Glomerular endothelial cell (primary cell): ENCODE measurements at regions not wholly inside any gene's neighbourhood (a gene's known extent, or its start where the extent isn't known, plus 50 kb on each side); places are given as distances from the start of the nearest gene placed in this dataset.
"Not testable (repeated sequence)": the region's sequence is repeated elsewhere in the genome, so short reads cannot be mapped to it uniquely, and the experiment has no call there.

Experiments used
- DNase-seq: peaks from one replicate; pipeline ENCODE4 v3.0.0-alpha.2; 2011; ENCODE audit warnings: low read depth, low spot score; ENCODE audit errors: extremely low read depth

DNA sequence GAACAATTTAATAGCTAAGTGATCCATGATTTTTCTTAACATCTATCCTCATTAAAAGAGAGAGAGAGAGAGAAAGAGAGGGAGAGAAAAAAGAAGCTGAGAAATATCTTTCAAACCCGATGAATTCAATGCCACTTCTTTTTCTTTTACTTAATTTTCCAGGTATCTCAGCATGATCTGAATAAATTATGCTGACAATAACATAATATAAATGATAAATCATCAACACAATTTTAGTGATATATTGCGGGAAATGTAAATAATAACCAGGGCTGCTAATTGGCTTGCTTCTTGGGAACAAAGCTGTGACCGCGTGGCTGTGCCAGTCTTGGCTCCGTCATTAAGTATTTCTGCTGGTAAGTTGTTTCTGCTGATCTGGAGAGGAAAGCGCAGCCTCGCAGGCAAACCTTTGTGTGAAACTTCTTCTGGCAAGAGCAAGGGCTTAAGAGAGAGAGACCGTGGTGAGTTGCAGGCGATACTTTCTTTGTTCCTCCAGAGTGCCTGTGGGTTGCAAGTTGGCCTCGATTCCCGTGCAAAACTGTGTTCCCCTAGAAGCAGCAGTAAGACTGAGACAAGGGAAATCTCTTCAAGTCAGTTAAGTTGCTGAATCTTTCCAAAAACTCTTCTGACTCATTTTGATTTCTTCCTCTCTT lies 489.1 kb upstream of the TSHZ3 start:
- no peak for DNase-seq

DNA sequence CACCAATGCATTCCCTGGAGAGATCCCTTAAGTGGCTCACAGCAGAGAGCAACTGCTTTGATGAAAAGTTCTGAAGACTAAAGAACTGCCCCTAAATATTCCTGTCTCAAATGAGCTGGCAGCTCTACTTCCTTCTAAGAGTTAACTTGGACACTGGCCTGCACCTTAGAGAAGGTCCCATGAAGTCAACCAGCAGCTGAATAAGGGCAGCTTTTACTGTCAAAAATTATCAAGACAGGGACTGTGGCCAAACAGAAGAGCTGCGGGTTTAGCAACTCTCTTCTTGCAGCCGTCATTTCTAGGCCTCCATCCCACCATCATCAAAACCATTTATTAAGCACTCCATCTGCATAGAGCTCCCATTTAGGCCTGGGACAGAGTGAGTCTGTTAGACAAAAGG lies 491.1 kb upstream of the TSHZ3 start:
- no peak for DNase-seq

DNA sequence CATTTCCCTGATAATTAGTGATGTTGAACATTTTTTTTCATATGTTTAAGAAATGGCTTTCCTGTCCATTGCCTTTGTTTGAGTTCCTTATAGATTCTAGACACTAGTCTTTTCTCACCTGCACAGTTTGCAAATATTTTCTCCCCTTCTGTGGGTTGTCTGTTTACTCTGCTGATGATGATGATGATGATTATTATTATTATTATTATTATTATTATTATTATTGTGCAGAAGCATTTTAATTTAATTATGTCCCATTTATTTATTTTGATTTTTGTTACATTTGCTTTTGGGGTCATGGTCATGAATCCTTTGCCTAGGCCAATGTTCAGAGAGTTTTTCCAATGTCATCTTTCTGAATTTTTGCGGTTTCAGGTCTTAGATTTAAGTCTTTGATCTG lies 492.5 kb upstream of the TSHZ3 start:
- DNase-seq = no peak

DNA sequence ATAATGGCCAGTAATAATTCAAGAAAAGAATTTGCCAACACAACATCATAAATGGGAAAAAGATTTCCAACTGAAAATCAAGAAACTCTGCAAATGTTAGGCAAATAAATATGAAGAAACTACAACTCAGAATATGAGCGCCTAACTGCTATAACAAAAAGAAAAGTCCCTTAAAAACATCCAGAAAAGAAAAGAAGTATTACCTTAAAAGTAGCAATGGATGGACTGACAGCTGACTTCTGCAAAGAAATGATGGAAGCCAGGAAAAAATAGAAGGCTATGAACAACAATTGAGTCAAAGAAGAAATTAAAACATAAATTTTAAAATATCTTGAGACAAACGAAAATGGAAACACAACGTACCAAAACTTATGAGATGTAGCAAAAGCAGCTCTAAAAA lies 482.3 kb upstream of the ZNF507 start:
- no peak for DNase-seq

DNA sequence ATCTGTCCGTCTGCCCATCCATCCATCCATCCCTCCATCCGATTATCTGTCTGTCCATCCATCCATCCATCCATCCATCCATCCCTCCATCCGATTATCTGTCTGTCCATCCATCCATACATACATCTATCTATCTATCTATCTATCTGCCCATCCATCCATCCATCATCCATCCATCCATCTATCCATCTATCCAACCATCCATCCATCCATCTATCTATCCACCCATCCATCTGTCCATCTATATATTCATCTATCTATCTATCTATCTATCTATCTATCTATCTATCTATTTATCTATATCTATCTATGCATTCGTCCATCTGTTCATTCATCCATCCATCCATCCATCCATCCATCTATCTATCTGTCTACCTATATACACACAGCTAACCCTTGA lies 471.1 kb upstream of the ZNF507 start:
- no peak for DNase-seq

DNA sequence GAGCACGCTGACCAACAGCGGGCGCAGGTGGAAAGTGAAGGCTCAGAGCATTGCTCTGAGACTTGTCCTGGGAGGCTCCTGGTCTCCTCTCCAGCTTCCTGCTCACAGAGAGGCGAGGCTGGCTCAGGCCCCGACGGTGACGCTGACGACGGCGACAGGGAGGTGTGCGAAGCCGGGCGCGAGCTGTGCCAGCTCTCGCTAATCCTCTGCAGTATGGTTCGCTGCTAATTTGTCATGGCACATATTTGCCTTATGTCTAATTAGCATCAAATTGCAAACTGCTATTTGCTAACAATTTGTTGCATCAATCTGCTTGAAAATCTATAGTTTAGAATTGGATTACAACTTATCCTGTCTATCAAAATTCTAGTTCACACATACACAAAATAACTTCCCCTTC lies 469.8 kb upstream of the ZNF507 start:
- DNase-seq = no peak

DNA sequence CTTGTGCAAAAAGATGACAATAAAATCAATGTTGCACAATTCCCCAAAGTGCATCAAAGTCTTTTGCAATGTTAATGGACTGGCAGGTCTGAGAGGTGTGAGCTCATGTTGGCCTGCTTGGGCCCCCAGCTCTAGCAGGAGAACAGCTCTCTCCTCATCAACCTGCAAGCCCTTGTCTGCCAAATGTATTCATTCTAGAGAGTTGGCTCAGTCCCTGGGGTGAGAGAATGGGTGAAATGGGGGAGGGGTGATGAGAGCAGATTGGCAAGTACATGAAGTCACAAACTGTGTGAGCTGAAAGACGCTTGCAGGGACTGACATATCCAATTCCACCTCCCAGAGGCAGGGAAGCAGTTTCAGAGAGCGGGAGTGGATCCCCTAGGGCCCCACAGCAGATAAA lies 465.1 kb upstream of the ZNF507 start:
- DNase-seq = no peak

DNA sequence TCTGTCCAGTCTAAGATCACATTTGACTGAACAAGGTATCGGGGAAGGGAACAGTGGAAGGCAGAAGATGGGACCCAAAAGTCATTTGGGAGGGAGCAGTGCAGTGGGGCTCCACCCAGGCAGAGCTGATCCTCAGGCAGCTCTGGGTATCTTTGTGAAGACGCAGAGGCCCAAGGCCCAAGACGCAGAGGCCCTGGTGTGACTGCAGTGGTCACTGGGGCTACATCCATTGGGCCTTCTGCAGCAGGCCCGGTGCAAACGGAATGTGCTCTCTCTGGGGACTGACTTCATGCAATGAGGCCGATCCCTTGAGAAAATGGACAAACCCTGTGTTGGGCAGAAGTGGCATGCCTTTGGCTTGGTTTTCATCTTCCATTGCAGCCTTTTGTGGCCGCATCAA lies 463.4 kb upstream of the ZNF507 start:
- no peak for DNase-seq

DNA sequence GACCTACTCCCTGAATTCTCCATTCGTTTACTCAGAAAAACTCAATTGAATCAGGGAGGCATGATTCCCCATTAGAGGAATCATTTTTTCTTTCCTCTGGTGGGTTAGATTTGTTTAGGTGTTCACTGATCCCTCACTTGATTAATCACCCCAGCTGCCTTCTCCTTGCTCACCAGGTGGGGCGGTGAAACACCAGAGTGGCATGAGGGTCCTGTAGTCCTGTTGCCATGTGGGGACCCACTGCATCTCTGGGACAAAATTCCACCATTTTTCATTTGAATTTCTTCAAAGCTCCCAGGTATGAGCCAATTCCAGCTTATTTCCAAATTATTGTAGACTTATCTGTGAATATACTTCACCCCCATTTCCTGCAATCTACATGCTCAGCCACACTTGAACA lies 462.7 kb upstream of the ZNF507 start:
- DNase-seq = no peak

DNA sequence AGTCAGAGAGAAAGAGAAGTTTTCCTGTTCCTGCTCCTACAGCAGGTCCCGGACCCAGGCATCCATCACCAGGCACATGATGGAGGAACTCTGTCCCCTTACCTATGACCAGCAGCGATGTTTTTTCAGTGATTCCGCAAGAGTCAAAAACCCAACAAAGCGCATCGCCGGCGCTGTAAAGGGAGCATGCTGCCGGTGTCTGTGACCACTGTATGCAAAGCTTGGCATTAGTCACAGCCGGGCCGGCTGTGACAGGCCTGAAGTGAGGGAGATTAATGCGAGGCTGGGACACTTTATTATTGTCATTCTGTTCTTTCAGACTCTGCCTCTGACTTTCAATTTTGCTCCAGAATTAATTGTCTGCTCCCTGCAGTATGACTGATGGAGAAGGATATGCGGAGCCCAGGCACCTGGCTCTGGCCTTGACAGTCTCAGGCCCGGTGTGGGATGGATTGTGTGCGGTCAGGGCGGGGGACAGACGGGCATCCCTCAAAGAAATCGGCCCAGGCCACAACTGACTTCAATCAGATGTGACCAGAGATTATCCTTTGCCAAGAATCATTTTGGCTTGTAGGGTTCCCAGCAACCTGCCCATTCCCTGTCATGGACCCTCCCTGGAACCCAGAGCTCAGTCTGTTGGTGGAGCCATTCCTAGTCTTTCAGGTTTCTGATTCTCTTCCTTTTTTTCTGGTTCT lies 462.0 kb upstream of the ZNF507 start:
- DNase-seq = no peak

DNA sequence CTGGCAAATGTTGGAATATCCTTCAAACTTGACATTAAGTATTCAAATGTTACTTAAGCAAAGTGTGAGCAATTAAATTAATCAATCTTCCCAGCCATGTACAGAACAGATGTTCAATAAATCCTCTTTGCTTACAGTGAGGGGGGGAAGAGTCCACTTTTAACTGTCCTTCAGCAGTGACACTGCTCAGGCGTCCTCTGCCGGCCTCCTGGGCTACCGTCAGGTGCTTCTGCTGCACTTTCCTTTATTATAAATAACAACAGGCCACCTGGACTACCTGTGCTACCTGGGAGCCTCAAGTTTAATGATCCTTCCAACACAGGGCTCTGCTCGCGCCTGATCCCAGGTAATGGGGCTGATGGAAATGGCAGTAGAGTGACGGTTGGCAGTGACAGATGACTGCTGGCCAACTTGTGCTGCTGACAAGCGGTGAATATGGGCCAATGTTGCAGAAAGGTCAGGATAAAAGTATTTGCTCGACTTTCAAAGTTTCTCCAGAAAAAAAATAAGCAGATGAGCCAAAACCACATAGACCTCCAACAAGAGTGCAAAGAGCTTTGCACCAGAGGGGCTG lies 460.0 kb upstream of the ZNF507 start:
- no peak for DNase-seq

DNA sequence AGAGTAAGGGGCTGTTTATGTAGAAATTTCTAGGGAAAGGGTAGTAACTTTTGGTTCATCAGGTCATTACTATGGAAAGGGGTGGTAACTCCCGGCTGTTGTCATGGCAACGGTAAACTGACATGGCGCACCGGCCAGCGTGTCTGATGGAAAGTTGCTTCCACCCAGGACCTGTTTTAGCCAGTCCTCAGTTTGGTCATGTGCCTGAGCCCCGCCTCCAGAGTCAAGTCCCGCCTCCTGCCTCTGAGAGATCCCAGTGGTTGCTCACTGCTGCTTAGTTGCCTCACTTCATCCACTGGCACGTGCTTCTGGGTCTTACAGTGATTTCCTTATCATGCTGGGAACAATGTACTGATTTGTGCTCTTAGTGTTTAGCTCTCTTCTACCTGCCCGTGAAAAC lies 455.2 kb upstream of the ZNF507 start:
- no peak for DNase-seq

DNA sequence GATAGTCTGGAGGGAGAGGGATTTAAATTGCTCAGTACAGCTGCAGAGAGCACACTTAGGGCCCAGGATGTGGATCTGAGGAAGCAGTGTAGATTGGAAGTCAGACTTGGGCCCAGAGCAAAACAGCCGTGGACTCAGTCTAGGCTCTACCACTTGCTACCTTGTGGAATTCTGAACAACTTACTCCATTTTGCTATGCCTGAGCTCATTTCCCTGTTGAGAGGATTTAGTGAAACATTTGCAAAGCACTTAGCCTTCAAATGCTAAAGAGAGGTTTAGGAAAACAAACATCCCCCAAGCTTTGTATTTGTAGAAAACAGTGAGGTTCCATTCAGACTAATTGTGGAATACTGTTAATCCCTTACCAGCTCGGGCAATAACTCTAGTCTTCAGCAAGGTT lies 453.4 kb upstream of the ZNF507 start:
- DNase-seq = no peak

DNA sequence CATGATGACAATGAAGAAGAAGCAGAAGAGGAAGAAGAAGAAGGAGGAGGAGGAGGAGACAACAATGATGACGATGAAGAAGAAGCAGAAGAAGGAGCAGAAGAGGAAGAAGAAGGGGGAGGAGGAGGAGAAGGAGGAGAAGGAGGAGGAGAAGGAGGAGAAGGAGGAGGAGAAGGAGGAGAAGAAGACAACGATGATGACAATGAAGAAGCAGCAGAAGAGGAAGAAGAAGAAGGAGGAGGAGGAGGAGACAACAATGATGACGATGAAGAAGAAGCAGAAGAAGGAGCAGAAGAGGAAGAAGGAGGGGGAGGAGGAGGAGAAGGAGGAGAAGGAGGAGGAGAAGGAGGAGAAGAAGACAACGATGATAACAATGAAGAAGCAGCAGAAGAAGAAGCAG lies 451.9 kb upstream of the ZNF507 start:
- DNase-seq = not testable (repeated sequence)

DNA sequence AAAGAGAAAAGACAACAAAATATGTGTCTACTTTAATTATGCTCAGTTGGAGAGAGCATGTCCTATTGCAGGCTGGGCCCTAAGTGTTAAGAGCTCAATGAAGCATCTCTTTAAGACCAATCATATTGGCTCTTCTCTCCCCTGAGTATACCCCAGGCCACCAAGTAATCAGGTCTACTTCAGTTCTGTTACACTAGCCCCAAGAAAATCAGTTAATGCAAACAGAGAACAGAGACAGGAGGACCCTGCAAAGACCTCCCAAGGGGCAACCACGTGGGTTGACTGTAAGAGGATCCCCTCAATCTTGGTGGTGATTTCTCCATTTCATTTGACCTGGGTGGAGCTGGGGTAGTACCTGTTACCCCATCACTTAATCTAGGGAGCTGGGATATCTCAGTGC lies 451.0 kb upstream of the ZNF507 start:
- no peak for DNase-seq

DNA sequence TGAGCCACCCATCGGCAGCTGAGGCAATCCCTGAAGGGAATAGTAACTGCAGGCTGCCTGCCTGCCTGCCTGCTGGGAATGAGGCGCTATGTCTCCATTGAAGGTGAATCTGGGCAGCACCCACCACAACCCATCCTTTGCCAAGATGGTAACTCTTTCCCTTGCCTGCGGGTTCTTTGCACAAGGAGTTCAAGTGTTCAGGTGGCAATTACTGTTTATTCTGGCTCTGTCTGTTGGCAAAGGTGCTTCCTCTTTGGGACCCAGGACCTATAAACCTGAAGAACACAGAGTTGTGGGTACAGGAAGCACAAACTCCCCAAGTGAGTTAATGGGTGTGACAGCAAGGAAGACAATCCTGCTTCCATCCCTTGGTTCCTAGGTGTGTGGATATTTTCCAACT lies 448.1 kb upstream of the ZNF507 start:
- DNase-seq = no peak

DNA sequence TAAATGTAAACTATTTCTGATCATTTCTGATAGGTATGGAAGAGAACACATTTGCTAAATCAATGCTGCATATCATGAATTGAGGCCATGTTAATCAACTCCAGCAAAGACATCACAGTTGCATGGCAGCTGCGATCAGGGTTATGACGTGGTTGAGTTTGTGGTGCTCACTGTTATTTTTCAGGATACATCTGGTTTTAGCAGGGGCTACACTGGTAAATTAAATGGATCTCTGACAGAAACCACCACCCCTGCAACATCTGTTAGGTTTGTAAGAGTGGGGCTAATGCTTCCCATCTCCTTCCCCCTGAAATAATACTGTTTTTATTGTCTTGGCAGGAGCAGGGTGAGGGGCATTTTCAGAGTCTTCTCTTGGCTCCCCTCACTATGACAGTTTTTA lies 444.4 kb upstream of the ZNF507 start:
- no peak for DNase-seq

DNA sequence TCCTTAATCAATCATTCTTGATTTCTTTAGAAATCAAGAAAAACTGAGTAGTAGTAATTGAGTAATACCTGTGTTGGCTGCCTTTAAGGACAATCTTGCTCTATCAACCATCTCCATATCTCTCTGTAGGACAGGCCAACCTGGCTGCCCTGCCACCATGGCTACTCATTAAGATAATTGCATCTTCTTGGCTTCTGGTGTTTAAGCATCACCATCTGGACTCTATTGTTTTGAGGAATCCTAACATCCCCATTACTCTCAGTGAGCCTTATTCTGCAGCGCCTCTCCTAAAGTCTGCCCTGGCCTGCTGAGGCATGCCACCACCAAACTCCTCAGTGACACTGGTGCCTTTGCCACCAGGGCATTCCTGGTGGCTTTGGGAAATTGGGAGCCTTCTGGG lies 442.6 kb upstream of the ZNF507 start:
- no peak for DNase-seq

DNA sequence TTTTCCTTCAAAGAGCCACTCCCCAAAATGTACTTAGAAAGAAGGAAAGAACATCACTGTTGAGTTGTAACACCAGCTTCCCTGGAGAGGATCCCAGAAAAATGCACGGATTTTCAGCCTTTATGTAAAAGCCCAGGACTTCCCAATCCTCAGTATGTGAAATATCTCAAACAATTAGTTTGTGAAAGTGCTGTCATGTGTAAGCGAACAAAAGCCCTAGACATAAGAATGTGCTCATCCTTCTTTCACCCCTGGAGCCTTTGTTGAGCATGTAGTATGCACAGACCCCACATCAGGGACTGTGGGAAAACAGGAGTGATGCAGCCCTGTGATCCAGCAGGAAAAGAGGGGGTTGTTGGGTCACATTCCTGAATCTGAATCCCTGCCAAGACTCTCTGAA lies 441.4 kb upstream of the ZNF507 start:
- DNase-seq = no peak

DNA sequence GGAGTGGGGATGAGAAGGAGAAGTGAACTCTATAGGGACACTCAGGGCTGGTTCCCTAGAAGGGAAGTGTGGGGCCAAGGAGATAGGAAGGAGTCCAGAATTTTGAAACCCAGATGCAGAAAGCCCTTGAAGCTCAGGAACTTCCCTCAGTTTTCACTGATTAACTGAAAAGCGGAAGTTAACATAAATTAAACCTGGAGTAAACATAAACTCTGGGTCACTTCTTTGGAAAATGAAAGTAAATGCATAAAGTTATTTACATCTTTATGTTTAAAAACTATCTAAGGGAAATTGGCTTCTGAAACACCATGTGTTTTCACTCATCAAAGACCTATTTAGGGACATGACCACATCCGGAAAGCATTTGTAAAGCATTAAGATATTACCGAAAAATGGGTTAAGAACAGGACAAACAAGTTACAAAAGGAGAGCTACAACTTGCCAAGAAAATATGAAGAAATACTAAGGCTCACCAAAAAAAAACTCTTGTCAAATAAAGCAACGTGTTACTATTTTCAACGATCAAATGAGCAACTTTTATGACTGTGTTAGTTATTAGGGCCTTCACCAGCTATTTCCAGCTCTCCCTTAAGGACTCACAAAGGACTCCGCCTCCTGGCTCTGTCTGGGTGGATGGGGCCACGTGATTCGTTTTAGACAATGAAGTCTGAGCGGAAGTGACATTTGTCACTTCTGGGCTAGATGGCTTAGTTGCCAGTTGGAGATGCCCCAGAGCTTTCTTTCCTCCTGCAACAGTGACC lies 439.1 kb upstream of the ZNF507 start:
- DNase-seq = no peak

DNA sequence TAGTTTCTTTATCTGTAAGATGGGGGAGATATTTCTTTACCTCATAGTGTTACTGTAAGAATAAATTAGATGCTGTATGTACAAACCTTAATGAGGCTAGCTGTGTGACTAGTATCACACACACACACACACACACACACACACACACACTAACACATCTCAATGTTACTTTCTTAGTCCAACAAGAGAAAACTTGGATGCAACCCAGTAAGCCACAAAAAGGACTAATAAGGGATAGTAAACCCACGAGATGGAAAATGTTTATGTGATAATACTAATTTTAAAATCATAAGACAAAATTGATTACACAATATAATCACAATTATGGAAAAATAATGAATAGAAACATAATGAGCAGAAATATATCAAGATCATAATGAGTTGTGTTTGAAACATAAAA lies 437.7 kb upstream of the ZNF507 start:
- DNase-seq = no peak

DNA sequence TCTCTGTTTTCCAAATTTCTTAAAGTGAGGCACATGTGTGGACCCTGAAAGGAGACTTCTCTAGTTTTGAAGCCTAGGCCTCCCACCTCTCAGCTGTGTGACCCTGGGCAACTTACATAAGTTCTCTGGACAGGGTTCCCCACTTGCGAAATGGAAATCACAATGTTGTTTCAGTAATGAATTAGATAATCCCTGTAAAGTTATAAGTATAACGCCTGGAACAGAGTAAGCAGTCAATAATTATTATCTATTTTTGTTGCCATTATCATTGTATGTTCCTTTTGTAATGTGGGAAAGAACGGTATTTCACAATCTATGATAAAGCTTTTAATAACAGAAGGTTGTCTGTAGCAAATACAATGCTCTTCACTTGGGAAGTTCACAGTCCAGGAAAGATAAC lies 437.3 kb upstream of the ZNF507 start:
- DNase-seq = no peak
